HUES48 (cell line): ENCODE measurements at regions not wholly inside any gene's neighbourhood (a gene's known extent, or its start where the extent isn't known, plus 50 kb on each side); places are given as distances from the start of the nearest gene placed in this dataset.

ENCODE experiments used
- H3K27ac ChIP-seq: one replicate; pipeline ENCODE4 v1.7.0; 2013; ENCODE audit warnings: low read depth, low read length, inconsistent platforms
- H3K27me3 ChIP-seq: 2 replicates; pipeline ENCODE4 v1.6.1; 2013; ENCODE audit warnings: mild to moderate bottlenecking, low read length; ENCODE audit not compliant: control insufficient read depth, insufficient read depth
- H3K36me3 ChIP-seq: 2 replicates; pipeline ENCODE4 v1.6.1; 2013; ENCODE audit warnings: low read length; ENCODE audit not compliant: control insufficient read depth, insufficient read depth
- H3K4me1 ChIP-seq: 2 replicates; pipeline ENCODE4 v1.6.1; 2013; ENCODE audit warnings: mild to moderate bottlenecking, low read length; ENCODE audit not compliant: control insufficient read depth, insufficient read depth
- H3K4me3 ChIP-seq: 2 replicates; pipeline ENCODE4 v1.5.1; 2013; ENCODE audit warnings: mild to moderate bottlenecking, low read depth, low read length
- H3K9ac ChIP-seq: 2 replicates; pipeline ENCODE4 v1.6.1; 2013; ENCODE audit warnings: mild to moderate bottlenecking, low read depth, low read length, moderate library complexity
- H3K9me3 ChIP-seq: 2 replicates; pipeline ENCODE4 v1.6.1; 2013; ENCODE audit warnings: low read length; ENCODE audit not compliant: control insufficient read depth, insufficient read depth

GRCh38 chr1:4407851-4408250 lies 246.6 kb upstream of the AJAP1 start:
- Histone ChIP-seq H3K9me3 (peaks cover 91% of the 10 kb centered on the region), H3K27me3 (no peaks in the 10 kb centered on the region), H3K27ac (no peak overlapping the region), H3K36me3 (no peaks in the 10 kb centered on the region), H3K9ac (no peak overlapping the region), H3K4me1 (no peaks in the 10 kb centered on the region), H3K4me3 (no peak overlapping the region; the same call in 1 of the 2 replicates)

DNA sequence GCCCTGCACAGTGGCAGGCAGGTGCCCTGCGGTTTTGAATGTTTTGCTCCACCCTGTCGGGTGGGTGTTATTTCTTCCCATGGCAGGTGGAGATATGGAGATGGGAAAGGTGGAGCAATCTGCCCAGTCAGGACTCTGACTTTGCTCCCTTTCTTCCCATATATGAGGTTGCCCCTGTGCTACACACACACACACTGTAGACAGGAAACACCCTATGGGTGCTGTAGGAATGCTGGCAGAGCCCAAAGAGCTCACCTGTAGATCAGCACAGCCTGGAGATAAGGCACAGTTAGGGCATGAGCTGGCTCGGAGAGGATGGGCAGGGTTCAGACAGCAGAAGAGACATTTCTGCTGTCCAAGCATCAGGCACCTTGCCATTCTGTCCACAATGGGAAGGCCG lies 246.0 kb upstream of the AJAP1 start:
- Histone ChIP-seq H3K9me3 (peaks cover 88% of the 10 kb centered on the region), H3K4me3 (no peak overlapping the region), H3K36me3 (no peaks in the 10 kb centered on the region), H3K4me1 (no peaks in the 10 kb centered on the region), H3K27ac (no peak overlapping the region), H3K9ac (no peak overlapping the region), H3K27me3 (no peaks in the 10 kb centered on the region)

DNA sequence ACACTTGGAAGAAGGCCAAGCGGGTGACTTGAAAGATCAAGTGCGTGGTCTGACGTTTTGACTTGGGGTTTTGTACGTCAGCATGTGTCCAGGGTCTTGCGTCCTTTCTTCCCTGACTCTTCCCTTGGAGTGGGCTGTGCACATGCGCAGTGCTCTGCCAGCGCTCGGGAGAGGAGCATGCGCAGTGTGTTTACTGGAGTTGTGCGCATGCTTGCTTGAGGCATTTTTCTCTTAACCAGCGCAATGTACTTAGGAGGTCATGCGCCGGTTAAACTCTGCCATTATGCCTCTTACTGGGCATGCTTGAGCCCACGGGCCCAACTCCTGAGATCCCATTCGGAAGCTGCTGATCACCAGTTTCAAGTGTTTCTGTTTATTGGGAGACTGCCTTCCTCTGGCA lies 242.5 kb upstream of the AJAP1 start:
- Histone ChIP-seq H3K36me3 (no peaks in the 10 kb centered on the region), H3K9me3 (peaks cover 89% of the 10 kb centered on the region), H3K4me3 (no peak overlapping the region), H3K9ac (no peak overlapping the region), H3K27ac (no peak overlapping the region), H3K27me3 (no peaks in the 10 kb centered on the region), H3K4me1 (no peaks in the 10 kb centered on the region)

DNA sequence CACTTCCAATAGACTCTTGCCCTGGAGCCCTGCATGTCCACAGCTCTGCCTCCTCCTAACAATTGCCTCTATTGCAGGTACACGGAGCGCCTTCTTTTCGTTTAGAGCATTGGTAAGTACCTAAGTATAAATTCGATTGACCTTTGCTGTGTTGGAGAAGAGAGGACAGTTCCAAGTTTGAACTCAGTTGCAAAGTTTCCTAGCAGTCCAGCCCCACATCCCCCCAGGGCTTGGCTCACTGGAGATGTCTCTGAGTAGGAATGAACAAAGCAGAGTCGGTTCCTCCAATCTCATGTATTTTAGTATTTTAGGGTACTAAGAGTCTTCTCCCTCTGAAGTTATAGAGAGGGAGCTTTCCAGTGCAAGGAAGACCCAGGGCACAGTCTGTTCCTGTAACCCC lies 238.9 kb upstream of the AJAP1 start:
- H3K27ac ChIP-seq, result no peak overlapping the region
- H3K9ac ChIP-seq, result no peak overlapping the region
- no peaks in the 10 kb centered on the region for H3K4me1 ChIP-seq
- H3K36me3 ChIP-seq, result no peaks in the 10 kb centered on the region
- H3K9me3 ChIP-seq, result peaks cover 89% of the 10 kb centered on the region
- H3K27me3 ChIP-seq, result no peaks in the 10 kb centered on the region
- no peak overlapping the region for H3K4me3 ChIP-seq

- Histone ChIP-seq H3K36me3 (no peaks in the 10 kb centered on the region), H3K4me3 (no peak overlapping the region), H3K27ac (no peak overlapping the region), H3K9me3 (peaks cover 90% of the 10 kb centered on the region), H3K27me3 (no peaks in the 10 kb centered on the region), H3K4me1 (no peaks in the 10 kb centered on the region), H3K9ac (no peak overlapping the region)
These were observed 238.2 kb upstream of the AJAP1 start for GRCh38 chr1:4416189-4416588.

GRCh38 chr1:4418021-4418420 lies 236.4 kb upstream of the AJAP1 start:
- Histone ChIP-seq H3K4me3 (no peak overlapping the region), H3K36me3 (no peaks in the 10 kb centered on the region), H3K9me3 (peaks cover 94% of the 10 kb centered on the region), H3K27ac (no peak overlapping the region), H3K27me3 (no peaks in the 10 kb centered on the region), H3K9ac (no peak overlapping the region), H3K4me1 (no peaks in the 10 kb centered on the region)

DNA sequence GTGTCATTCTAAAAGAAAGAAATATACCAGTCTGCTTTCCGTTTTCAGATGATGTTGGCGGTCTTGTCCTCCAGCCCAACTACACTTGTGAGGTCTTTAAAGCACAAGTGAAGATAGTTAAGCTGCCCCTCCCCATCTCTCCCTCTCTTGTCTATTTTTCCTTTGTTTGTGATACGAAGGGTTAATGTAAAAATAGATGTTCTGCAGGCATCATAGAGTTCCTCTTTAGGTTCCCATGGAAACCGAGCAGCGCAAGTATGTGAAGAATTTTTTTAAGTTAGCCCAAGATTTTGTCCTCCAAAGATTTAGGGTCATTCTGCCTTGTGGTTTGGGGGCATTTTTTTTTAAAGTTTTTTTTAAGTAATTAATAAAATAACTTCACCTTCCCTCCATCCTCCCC lies 232.4 kb upstream of the AJAP1 start:
- no peak overlapping the region for H3K9ac ChIP-seq
- H3K27ac ChIP-seq, result no peak overlapping the region
- no peaks in the 10 kb centered on the region for H3K27me3 ChIP-seq
- H3K4me1 ChIP-seq, result no peaks in the 10 kb centered on the region
- H3K36me3 ChIP-seq, result no peaks in the 10 kb centered on the region
- H3K4me3 ChIP-seq, result no peak overlapping the region
- H3K9me3 ChIP-seq, result peaks cover 91% of the 10 kb centered on the region

DNA sequence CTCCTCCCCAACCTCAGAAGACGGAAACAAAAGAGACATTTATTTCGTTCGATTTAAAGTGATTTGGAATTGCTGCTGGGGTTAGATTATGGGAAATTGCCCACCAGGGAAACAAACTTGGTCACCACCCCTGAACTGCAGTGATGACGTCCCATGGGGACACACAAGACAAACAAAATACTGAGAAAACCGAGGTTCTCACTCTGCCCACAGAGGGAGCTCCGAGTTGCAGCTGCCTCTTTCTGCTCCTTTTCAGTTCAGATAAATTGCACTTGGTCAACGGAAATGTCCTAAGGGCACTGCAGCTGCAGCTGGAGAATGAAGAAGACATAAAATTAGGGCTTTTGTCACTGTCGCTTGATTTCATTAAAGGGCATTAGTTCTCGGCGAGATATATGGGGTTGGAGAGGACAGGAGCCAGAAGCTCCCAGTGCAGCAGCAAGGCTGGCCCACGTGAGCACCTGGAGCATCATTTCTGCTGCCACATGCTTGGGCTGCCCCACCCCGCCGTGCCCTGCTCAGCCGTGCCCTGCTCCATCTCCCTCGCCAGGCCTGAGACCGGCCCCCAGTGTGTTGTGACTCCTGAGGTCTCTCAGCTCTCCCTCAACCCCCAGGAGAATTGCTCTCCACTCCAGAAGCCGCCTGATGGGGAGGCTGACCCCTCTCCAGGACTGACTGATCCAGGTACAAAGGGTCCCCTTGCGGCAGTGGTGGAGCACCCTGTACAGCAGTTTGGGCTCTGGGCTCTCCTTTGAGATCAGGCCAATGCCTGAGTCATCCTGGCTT lies 231.7 kb upstream of the AJAP1 start:
- Histone ChIP-seq H3K27me3 (no peaks in the 10 kb centered on the region), H3K9me3 (peaks cover 91% of the 10 kb centered on the region), H3K4me1 (no peaks in the 10 kb centered on the region), H3K27ac (no peak overlapping the region), H3K36me3 (no peaks in the 10 kb centered on the region), H3K4me3 (no peak overlapping the region), H3K9ac (no peak overlapping the region)

DNA sequence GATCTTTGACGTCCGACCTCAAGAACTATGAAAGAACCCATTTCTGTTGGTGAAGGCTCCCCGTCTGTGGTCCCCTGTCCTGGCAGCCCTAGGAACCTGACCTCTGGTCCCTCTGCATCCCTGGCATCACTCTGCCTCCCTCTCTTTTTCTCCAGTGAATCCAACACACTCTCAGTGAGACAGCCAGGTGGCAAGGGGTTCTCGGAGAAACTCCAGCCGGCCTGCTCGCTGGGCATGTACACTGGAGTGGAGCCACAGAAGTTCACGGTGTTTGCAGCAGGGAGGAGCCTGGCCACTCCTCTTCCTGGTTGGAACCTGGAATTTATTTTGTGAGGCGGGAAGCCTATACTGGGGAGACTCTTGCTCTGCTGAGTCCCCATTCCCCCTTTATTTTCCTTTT lies 230.2 kb upstream of the AJAP1 start:
- peaks cover 91% of the 10 kb centered on the region for H3K9me3 ChIP-seq
- no peak overlapping the region for H3K9ac ChIP-seq
- H3K36me3 ChIP-seq, result no peaks in the 10 kb centered on the region
- no peak overlapping the region for H3K4me3 ChIP-seq
- H3K27ac ChIP-seq, result no peak overlapping the region
- no peaks in the 10 kb centered on the region for H3K27me3 ChIP-seq
- no peaks in the 10 kb centered on the region for H3K4me1 ChIP-seq

DNA sequence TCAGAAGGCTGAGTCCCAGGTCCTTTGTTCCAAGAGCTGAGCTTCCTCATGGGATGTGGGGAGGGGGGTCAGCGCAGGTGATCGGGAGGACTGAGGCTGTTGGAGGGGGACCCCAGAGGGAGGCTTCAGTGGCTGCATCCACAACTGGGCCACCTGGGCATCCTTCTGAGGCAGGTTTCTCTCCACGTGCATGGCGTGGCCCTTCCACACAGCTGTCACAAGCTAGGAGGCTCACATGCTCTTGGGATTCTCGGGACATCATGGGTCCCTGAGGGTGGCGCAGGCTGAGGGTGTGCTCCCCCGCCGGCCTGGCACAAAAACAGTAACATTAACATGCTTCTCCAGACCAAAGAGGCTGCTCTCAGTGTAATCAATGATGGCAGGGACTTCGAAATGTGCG lies 229.6 kb upstream of the AJAP1 start:
- peaks cover 91% of the 10 kb centered on the region for H3K9me3 ChIP-seq
- H3K27me3 ChIP-seq, result no peaks in the 10 kb centered on the region
- H3K36me3 ChIP-seq, result no peaks in the 10 kb centered on the region
- H3K9ac ChIP-seq, result no peak overlapping the region
- no peak overlapping the region for H3K27ac ChIP-seq
- H3K4me3 ChIP-seq, result no peak overlapping the region
- no peaks in the 10 kb centered on the region for H3K4me1 ChIP-seq

DNA sequence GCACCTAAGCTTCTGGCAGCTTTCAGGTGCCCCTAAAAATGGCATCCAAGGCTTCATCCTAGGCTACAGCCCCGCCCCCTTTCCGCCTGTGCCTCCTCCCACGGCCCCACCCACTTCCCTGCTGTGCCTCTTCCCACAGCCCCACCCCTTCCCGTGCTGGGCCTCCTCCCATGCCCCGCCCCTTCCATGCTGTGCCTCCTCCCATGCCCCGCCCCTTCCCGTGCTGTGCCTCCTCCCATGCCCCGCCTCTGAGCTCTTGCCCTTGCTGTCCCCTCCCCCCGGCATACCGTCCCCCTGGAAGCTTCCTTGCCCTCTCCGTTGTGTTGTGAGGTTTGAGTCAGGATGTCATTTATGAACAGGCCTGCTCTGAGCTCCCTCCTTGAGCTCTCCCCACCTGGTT lies 228.5 kb upstream of the AJAP1 start:
- Histone ChIP-seq H3K36me3 (no peaks in the 10 kb centered on the region), H3K9me3 (peaks cover 94% of the 10 kb centered on the region), H3K4me1 (no peaks in the 10 kb centered on the region)

More for the DNA sequence above, 228.5 kb upstream of the AJAP1 start:
- Histone ChIP-seq H3K9ac (no peak overlapping the region), H3K27ac (no peak overlapping the region), H3K27me3 (no peaks in the 10 kb centered on the region), H3K4me3 (no peak overlapping the region)
